SK-N-MC (cell line): ENCODE measurements at regions not wholly inside any gene's neighbourhood (a gene's known extent, or its start where the extent isn't known, plus 50 kb on each side); places are given as distances from the start of the nearest gene placed in this dataset.

Experiments
- EZH2 ChIP-seq: fragments of 200-600 bp; sonication (generic); IDR thresholded peaks from one replicate; pipeline ENCODE4 v1.6.1; 2017; ENCODE audit warnings: antibody characterized with exemption
- FOXP2 ChIP-seq: optimal IDR thresholded peaks from 2 replicates; pipeline ENCODE3; 2011; ENCODE audit warnings: mild to moderate bottlenecking, moderate library complexity; ENCODE audit not compliant: insufficient read depth; ENCODE audit errors: extremely low read length, control extremely low read depth
- POLR2AphosphoS5 ChIP-seq: IDR thresholded peaks from 2 replicates; pipeline ENCODE4 v1.6.1; 2012; ENCODE audit warnings: mild to moderate bottlenecking, low read depth, low read length, borderline replicate concordance

GRCh38 chr22:27127911-27128310, 470.5 kb downstream of the MIAT start:
- TF ChIP-seq POLR2AphosphoS5 (no peak), FOXP2 (no peak), EZH2 (no peak)
